22Rv1 (cell line): ENCODE measurements at regions not wholly inside any gene's neighbourhood (a gene's known extent, or its start where the extent isn't known, plus 50 kb on each side); places are given as distances from the start of the nearest gene placed in this dataset.
"Not testable (repeated sequence)": the region's sequence is repeated elsewhere in the genome, so short reads cannot be mapped to it uniquely, and the experiment has no call there.

Experiments used
- H3K27ac ChIP-seq: fragments of 450-650 bp; 2 replicates; pipeline ENCODE4 v1.5.1; 2017
- ZFX ChIP-seq: fragments of 450-650 bp; IDR thresholded peaks from 2 replicates; pipeline ENCODE4 v1.6.1; 2017; ENCODE audit warnings: antibody characterized with exemption, borderline replicate concordance
- TF ChIP-seq, protein P1 (sequence below): fragments of 450-650 bp; IDR thresholded peaks from 2 replicates; pipeline ENCODE4 v1.5.1; 2017; ENCODE audit warnings: mild to moderate bottlenecking

DNA sequence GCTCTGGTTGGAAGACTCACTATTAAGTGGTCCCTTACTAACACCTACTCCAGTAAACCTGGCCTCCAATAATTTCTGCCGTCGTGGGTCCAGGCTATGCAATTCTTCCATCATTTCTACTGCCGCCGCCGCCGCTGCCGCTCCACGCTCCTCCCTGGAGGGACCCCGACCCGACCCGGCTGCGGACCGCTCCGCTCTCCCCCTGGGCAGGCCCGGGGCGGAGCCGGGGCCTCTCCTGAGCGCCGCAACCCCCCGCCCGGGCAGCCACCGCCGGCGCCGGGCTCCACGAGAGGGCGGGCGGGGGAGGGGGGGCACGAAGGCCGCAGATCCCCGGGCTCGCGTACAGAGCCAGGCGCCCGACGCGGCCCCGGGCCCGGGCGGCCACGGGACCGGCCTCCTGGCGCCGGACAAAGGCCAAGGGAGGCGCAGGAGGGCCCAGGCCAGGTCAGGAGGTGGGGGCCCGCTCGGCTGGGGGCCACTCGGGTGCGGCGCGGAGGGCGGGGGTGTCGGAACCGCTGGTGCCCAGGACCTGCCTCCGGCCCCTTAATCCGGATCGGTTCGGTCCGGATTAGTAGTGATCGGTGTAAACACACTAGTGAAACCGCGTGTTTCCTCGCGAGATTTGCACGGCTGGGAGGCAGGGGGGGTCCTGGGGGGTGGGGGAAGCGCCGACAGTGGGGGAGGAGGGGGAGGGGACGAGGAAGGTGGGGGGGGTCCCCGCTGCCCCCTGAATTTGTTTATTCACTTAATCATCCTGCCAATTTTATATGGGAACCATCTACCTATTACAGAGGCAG lies 215.1 kb upstream of the CCL2 start:
- H3K27ac ChIP-seq: not testable (repeated sequence)

DNA sequence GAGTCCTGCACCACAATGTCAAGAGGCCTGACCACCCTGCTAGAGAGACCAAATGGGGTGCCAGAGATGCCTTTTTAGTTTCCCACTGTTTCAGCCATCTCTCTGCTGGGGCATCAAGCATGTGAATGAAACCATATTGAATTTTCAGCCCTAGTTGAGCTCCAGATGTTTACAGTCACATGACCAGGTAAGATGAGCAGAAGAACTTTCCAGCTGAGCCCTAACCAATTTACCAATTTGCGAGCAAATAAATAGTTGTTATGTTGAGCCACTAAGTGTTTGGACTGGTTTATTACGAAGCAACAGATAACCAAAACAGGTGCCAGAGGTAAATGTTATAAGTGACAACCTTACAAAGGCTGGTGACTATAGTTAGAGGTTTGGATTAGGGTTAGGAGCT lies 209.1 kb upstream of the CCL2 start:
- TF ChIP-seq ZFX: no peak
- TF ChIP-seq, protein P1, sequence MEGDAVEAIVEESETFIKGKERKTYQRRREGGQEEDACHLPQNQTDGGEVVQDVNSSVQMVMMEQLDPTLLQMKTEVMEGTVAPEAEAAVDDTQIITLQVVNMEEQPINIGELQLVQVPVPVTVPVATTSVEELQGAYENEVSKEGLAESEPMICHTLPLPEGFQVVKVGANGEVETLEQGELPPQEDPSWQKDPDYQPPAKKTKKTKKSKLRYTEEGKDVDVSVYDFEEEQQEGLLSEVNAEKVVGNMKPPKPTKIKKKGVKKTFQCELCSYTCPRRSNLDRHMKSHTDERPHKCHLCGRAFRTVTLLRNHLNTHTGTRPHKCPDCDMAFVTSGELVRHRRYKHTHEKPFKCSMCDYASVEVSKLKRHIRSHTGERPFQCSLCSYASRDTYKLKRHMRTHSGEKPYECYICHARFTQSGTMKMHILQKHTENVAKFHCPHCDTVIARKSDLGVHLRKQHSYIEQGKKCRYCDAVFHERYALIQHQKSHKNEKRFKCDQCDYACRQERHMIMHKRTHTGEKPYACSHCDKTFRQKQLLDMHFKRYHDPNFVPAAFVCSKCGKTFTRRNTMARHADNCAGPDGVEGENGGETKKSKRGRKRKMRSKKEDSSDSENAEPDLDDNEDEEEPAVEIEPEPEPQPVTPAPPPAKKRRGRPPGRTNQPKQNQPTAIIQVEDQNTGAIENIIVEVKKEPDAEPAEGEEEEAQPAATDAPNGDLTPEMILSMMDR: no peak
- no peak overlapping the region for H3K27ac ChIP-seq

DNA sequence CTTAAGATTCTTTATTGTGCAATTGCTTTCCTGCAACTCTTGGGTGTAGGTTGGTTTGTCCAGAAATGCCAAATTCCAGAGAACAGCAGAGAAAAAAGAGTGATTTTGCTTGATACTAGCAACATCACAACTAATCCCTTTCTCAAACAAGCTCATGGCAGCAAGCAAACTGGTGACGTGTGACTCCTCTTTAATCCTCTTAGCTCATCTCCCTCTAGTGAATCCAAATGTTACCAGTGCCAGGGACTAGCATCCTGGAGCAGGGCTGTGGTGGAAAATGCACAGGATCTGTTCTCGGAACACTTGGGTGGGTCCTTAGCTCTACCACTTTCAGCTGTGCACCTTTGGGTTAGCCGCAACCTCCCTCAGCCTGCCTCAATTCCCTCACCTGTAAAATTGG lies 204.0 kb upstream of the CCL2 start:
- TF ChIP-seq, protein P1: no peak
- TF ChIP-seq ZFX: no peak

DNA sequence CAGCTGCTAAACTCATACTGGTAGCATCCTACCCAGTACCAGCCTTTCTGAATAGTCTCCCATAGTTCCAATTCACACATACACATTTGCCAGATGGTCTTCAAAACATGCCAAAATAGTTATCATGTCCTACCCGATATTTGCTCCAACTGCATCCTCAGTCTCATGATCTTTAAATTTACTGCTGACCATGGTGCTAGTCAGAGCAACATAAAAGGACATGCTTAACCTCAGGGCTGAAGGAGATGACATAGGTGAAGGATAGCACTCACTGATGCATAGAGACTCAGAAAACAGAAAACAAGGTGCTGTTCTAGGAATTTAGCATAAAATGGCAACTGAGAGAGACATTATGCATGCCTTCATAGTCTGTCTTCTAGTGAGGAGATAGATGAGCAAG lies 200.6 kb upstream of the CCL2 start:
- H3K27ac ChIP-seq: no peak overlapping the region
- no peak for TF ChIP-seq ZFX

More for the DNA sequence above, 204.0 kb upstream of the CCL2 start:
- H3K27ac ChIP-seq: no peak overlapping the region

DNA sequence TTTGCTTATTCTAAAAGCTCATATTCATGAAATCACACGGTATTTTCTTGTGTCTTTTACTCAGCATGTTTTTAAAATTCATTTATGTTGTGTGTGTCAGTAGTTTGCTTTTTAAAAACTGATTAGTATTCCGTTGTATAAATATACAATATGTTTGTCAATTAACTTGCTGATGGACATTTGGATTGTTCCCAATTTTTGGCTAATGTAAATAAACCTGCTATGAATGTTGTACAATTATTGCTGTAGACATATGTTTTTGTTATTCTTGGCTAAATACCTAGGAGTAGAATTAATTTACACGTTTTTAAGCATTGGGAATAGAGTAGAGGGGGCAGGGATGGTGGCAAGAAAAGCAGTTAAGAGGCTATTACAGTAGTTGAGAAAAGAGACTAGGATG lies 199.5 kb upstream of the CCL2 start:
- TF ChIP-seq, protein P1: no peak
- no peak for TF ChIP-seq ZFX
- H3K27ac ChIP-seq: no peak overlapping the region

DNA sequence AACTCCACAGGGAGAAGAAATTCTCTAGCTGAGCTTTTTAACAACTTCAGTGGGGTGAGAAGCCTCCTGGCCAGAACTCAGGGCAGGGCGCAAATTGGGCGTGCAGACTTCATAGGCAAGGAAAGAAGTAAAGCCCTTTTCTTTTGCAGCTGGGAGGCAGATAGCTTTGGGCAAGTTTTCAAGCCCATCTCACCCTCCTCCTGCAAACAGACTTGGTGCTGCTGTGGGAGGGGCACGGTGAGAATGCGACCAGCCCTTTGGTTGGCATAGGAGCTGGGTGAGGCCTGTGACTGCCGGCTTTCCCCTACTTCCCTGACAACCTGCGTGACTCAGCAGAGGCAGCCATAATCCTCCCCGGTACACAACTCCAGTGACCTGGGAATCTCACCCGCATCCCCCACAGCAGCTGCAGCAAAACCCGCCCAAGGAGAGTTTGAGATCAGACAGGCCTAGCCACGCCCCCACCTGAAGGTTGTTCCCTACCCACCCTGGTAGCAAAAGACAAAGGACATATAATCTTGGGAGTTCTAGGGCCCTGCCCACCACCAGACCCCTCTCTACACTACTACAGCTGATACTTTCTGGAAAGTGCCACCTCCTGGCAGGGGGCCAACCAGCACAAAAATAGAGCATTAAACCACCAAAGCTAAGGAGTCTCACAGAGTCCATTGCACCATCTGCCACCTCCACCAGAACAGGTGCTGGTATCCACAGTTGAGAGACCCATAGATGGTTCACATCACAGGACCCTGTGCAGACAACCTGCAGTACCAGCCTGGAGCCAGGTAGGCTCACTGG lies 195.5 kb upstream of the CCL2 start:
- no peak for TF ChIP-seq ZFX
- TF ChIP-seq, protein P1: no peak
- no peak overlapping the region for H3K27ac ChIP-seq

DNA sequence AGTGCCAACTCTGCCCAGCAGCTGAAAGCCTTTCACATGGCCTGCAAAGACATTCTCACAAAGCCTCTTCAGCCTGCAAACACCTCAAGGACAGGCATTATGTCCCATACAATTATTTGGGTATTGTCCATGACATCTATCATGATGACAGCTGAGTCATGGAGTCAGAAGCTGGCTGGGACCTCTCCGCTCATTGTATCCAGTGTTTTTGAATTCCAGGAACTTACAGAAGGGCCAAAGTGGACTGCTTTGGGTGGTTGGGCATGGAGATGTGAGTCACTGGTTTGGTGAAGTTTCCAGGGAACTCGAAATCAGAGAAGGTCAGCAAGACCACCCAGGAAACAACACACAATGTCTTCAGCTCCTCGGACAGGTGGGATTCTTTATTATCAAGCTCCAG lies 188.6 kb upstream of the CCL2 start:
- no peak for TF ChIP-seq ZFX
- TF ChIP-seq, protein P1: no peak
- H3K27ac ChIP-seq: no peak overlapping the region

DNA sequence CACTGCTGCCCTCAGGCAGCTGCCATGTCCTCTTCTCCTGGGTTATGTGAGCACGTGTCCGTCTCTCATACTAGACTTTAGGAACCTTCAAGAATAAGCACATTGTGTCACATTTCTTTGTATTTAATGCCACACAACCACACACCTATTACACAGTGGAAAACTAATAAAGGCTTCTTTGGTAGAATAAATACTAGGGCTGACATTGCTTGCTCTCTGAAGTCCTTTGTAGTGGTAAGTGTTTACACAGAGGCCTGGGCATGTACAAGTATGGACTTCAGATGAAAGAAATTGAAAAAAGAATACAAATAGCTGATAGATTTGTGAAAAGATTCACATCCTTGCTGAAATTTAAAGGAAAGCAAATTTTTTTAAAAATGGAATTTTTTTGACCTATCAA lies 188.1 kb upstream of the CCL2 start:
- no peak overlapping the region for H3K27ac ChIP-seq
- TF ChIP-seq, protein P1: no peak
- no peak for TF ChIP-seq ZFX
